ENCODE measurements at regions not wholly inside any gene's neighbourhood (a gene's known extent, or its start where the extent isn't known, plus 50 kb on each side); places are given as distances from the start of the nearest gene placed in this dataset.

GRCh38 chr20:16205507-16205906 is 367.7 kb downstream of the KIF16B start:
- no peak for TF ChIP-seq POLR2A (IDR thresholded peaks at IDR 0.05)
- TF ChIP-seq POLR2AphosphoS5 (IDR thresholded peaks at IDR 0.05) = no peak
- TF ChIP-seq CTCF (IDR thresholded peaks at IDR 0.05) = no peak
- no peak for TF ChIP-seq EP300 (IDR thresholded peaks at IDR 0.05)
- 76 to 85% methylated on average over 2 of the region's 2 CpGs for WGBS, 2 donors
- ATAC-seq (ENCODE audit: low FRiP score in 2 of 2) = no peak

GRCh38 chr20:16203096-16203495 is 370.2 kb downstream of the KIF16B start:
- Histone ChIP-seq H3K27ac (no peak overlapping the region), H3K4me1 (no peaks in the 10 kb centered on the region), H3K4me3 (no peak overlapping the region), H3K9me3 (no peaks in the 10 kb centered on the region), H3K27me3 (no peaks in the 10 kb centered on the region), H3K36me3 (no peaks in the 10 kb centered on the region)
- DNase-seq (no peak), ATAC-seq (ENCODE audit: low FRiP score in 2 of 2) (peak in 1 of 2 donors; percentile 11)
- no peak for TF ChIP-seq CTCF (IDR thresholded peaks at IDR 0.05)
- no peak for TF ChIP-seq POLR2AphosphoS5 (IDR thresholded peaks at IDR 0.05)

More at GRCh38 chr20:16205507-16205906, 367.7 kb downstream of the KIF16B start:
- no peak for DNase-seq
- Histone ChIP-seq H3K27me3 (no peaks in the 10 kb centered on the region), H3K9me3 (no peaks in the 10 kb centered on the region), H3K4me1 (no peaks in the 10 kb centered on the region), H3K27ac (no peak overlapping the region), H3K4me3 (no peak overlapping the region), H3K36me3 (no peaks in the 10 kb centered on the region)

- 90 to 100% methylated on average over 4 of the region's 4 CpGs for WGBS, 2 donors
- no peaks in the 10 kb centered on the region for H3K9me3 ChIP-seq
- DNase-seq (no peak), ATAC-seq (ENCODE audit: low FRiP score in 2 of 2) (no peak)
- no peaks in the 10 kb centered on the region for H3K4me1 ChIP-seq
- no peaks in the 10 kb centered on the region for H3K27me3 ChIP-seq
- H3K27ac ChIP-seq = no peak overlapping the region
- no peak overlapping the region for H3K4me3 ChIP-seq
- TF ChIP-seq EP300 (IDR thresholded peaks at IDR 0.05) = no peak
- no peak for TF ChIP-seq CTCF (IDR thresholded peaks at IDR 0.05)
- TF ChIP-seq POLR2A (IDR thresholded peaks at IDR 0.05) = no peak
- no peak for TF ChIP-seq POLR2AphosphoS5 (IDR thresholded peaks at IDR 0.05)
- no peaks in the 10 kb centered on the region for H3K36me3 ChIP-seq
Observed at GRCh38 chr20:16201191-16201590, 372.1 kb downstream of the KIF16B start.

GRCh38 chr20:16197696-16198095 is 375.6 kb downstream of the KIF16B start:
- no peak for TF ChIP-seq EP300 (IDR thresholded peaks at IDR 0.05)
- TF ChIP-seq CTCF (IDR thresholded peaks at IDR 0.05) = no peak
- TF ChIP-seq POLR2A (IDR thresholded peaks at IDR 0.05) = no peak
- TF ChIP-seq POLR2AphosphoS5 (IDR thresholded peaks at IDR 0.05) = no peak

GRCh38 chr20:16195671-16196070 is 377.6 kb downstream of the KIF16B start:
- Histone ChIP-seq H3K9me3 (no peaks in the 10 kb centered on the region), H3K4me1 (no peaks in the 10 kb centered on the region), H3K4me3 (no peak overlapping the region), H3K36me3 (no peaks in the 10 kb centered on the region), H3K27me3 (no peaks in the 10 kb centered on the region), H3K27ac (no peak overlapping the region)
- DNase-seq (no peak), ATAC-seq (ENCODE audit: low FRiP score in 2 of 2) (no peak)
- TF ChIP-seq EP300 (IDR thresholded peaks at IDR 0.05) (no peak), POLR2AphosphoS5 (IDR thresholded peaks at IDR 0.05) (no peak), POLR2A (IDR thresholded peaks at IDR 0.05) (no peak), CTCF (IDR thresholded peaks at IDR 0.05) (no peak)

More at GRCh38 chr20:16197696-16198095, 375.6 kb downstream of the KIF16B start:
- no peaks in the 10 kb centered on the region for H3K27me3 ChIP-seq
- H3K36me3 ChIP-seq = no peaks in the 10 kb centered on the region
- no peak for DNase-seq
- ATAC-seq (ENCODE audit: low FRiP score in 2 of 2) = no peak
- H3K9me3 ChIP-seq = no peaks in the 10 kb centered on the region
- H3K4me1 ChIP-seq = no peaks in the 10 kb centered on the region
- WGBS, 2 donors = 69 to 73% methylated on average over 2 of the region's 2 CpGs
- H3K27ac ChIP-seq = no peak overlapping the region
- H3K4me3 ChIP-seq = no peak overlapping the region

Measured in upper lobe of left lung (tissue), 6 donors.